ENCODE measurements at regions not wholly inside any gene's neighbourhood (a gene's known extent, or its start where the extent isn't known, plus 50 kb on each side); places are given as distances from the start of the nearest gene placed in this dataset.

GRCh38 chr4:163959932-163960331 is 465.4 kb downstream of the TMA16 start:
- H3K4me3 ChIP-seq (ENCODE audit: low read length), result no peak overlapping the region
- no peak overlapping the region for H3K27ac ChIP-seq (ENCODE audit: low read length)
- WGBS, result 74% methylated on average over 6 of the region's 6 CpGs
- no peaks in the 10 kb centered on the region for H3K27me3 ChIP-seq (ENCODE audit: control insufficient read depth, insufficient read depth)
- no peaks in the 10 kb centered on the region for H3K4me1 ChIP-seq (ENCODE audit: control insufficient read depth, insufficient read depth, low read length)
- ATAC-seq, result no peak
- H3K9me3 ChIP-seq (ENCODE audit: control insufficient read depth, low read length), result no peaks in the 10 kb centered on the region
- DNase-seq, result no peak
- intact Hi-C loops (cut with DNase I), result no loop called here

GRCh38 chr4:163966612-163967011 is 472.1 kb downstream of the TMA16 start:
- Histone ChIP-seq H3K4me1 (ENCODE audit: control insufficient read depth, insufficient read depth, low read length) (no peaks in the 10 kb centered on the region), H3K9me3 (ENCODE audit: control insufficient read depth, low read length) (no peaks in the 10 kb centered on the region), H3K27ac (ENCODE audit: low read length) (no peak overlapping the region), H3K4me3 (ENCODE audit: low read length) (no peak overlapping the region), H3K27me3 (ENCODE audit: control insufficient read depth, insufficient read depth) (no peaks in the 10 kb centered on the region)
- no peak for DNase-seq
- intact Hi-C loops (cut with DNase I), result no loop called here
- ATAC-seq, result no peak
- 25% methylated on average over 3 of the region's 3 CpGs for WGBS

GRCh38 chr4:163967263-163967662 is 472.8 kb downstream of the TMA16 start:
- intact Hi-C loops (cut with DNase I), result no loop called here
- WGBS, result 52% methylated on average over 5 of the region's 5 CpGs
- no peak overlapping the region for H3K27ac ChIP-seq (ENCODE audit: low read length)
- H3K4me1 ChIP-seq (ENCODE audit: control insufficient read depth, insufficient read depth, low read length), result no peaks in the 10 kb centered on the region
- H3K4me3 ChIP-seq (ENCODE audit: low read length), result no peak overlapping the region
- no peaks in the 10 kb centered on the region for H3K27me3 ChIP-seq (ENCODE audit: control insufficient read depth, insufficient read depth)
- H3K9me3 ChIP-seq (ENCODE audit: control insufficient read depth, low read length), result no peaks in the 10 kb centered on the region
- no peak for ATAC-seq
- no peak for DNase-seq

GRCh38 chr4:163967710-163968109 is 473.2 kb downstream of the TMA16 start:
- Histone ChIP-seq H3K27me3 (ENCODE audit: control insufficient read depth, insufficient read depth) (no peaks in the 10 kb centered on the region), H3K4me1 (ENCODE audit: control insufficient read depth, insufficient read depth, low read length) (no peaks in the 10 kb centered on the region), H3K4me3 (ENCODE audit: low read length) (no peak overlapping the region), H3K27ac (ENCODE audit: low read length) (no peak overlapping the region), H3K9me3 (ENCODE audit: control insufficient read depth, low read length) (no peaks in the 10 kb centered on the region)
- intact Hi-C loops (cut with DNase I), result no loop called here
- DNase-seq (no peak), ATAC-seq (no peak)
- 35% methylated on average over 1 of the region's 1 CpG for WGBS

- Histone ChIP-seq H3K4me1 (ENCODE audit: control insufficient read depth, insufficient read depth, low read length) (no peaks in the 10 kb centered on the region), H3K9me3 (ENCODE audit: control insufficient read depth, low read length) (no peaks in the 10 kb centered on the region), H3K27me3 (ENCODE audit: control insufficient read depth, insufficient read depth) (no peaks in the 10 kb centered on the region), H3K4me3 (ENCODE audit: low read length) (no peak overlapping the region), H3K27ac (ENCODE audit: low read length) (no peak overlapping the region)
- DNase-seq (no peak), ATAC-seq (no peak)
- intact Hi-C loops (cut with DNase I), result no loop called here
- WGBS, result 83% methylated on average over 4 of the region's 4 CpGs
These were observed 474.8 kb downstream of the TMA16 start for GRCh38 chr4:163969291-163969690.

GRCh38 chr4:163976588-163976987 is 482.1 kb downstream of the TMA16 start:
- Histone ChIP-seq H3K27me3 (ENCODE audit: control insufficient read depth, insufficient read depth) (no peaks in the 10 kb centered on the region), H3K4me3 (ENCODE audit: low read length) (no peak overlapping the region), H3K9me3 (ENCODE audit: control insufficient read depth, low read length) (no peaks in the 10 kb centered on the region), H3K4me1 (ENCODE audit: control insufficient read depth, insufficient read depth, low read length) (no peaks in the 10 kb centered on the region), H3K27ac (ENCODE audit: low read length) (no peak overlapping the region)
- WGBS, result 66% methylated on average over 6 of the region's 6 CpGs
- ATAC-seq, result no peak
- no peak for DNase-seq
- intact Hi-C loops (cut with DNase I), result no loop called here

GRCh38 chr4:163988391-163988790 is 493.9 kb downstream of the TMA16 start:
- DNase-seq (no peak), ATAC-seq (no peak)
- H3K27ac ChIP-seq (ENCODE audit: low read length), result no peak overlapping the region
- H3K4me3 ChIP-seq (ENCODE audit: low read length), result no peak overlapping the region
- intact Hi-C loops (cut with DNase I), result no loop called here
- H3K27me3 ChIP-seq (ENCODE audit: control insufficient read depth, insufficient read depth), result no peaks in the 10 kb centered on the region
- 67% methylated on average over 5 of the region's 5 CpGs for whole genome bisulfite sequencing
- H3K9me3 ChIP-seq (ENCODE audit: control insufficient read depth, low read length), result no peaks in the 10 kb centered on the region
- no peaks in the 10 kb centered on the region for H3K4me1 ChIP-seq (ENCODE audit: control insufficient read depth, insufficient read depth, low read length)

- WGBS, result 36% methylated on average over 6 of the region's 6 CpGs
- H3K27ac ChIP-seq (ENCODE audit: low read length), result no peak overlapping the region
- no peak for DNase-seq
- no peaks in the 10 kb centered on the region for H3K27me3 ChIP-seq (ENCODE audit: control insufficient read depth, insufficient read depth)
- H3K9me3 ChIP-seq (ENCODE audit: control insufficient read depth, low read length), result no peaks in the 10 kb centered on the region
- H3K4me3 ChIP-seq (ENCODE audit: low read length), result no peak overlapping the region
- intact Hi-C loops (cut with DNase I), result no loop called here
- no peaks in the 10 kb centered on the region for H3K4me1 ChIP-seq (ENCODE audit: control insufficient read depth, insufficient read depth, low read length)
- ATAC-seq, result no peak
These were observed 494.4 kb downstream of the TMA16 start for GRCh38 chr4:163988865-163989264.

- ATAC-seq (no peak), DNase-seq (no peak)
- Histone ChIP-seq H3K27me3 (ENCODE audit: control insufficient read depth, insufficient read depth) (no peaks in the 10 kb centered on the region), H3K27ac (ENCODE audit: low read length) (no peak overlapping the region), H3K9me3 (ENCODE audit: control insufficient read depth, low read length) (no peaks in the 10 kb centered on the region), H3K4me1 (ENCODE audit: control insufficient read depth, insufficient read depth, low read length) (no peaks in the 10 kb centered on the region), H3K4me3 (ENCODE audit: low read length) (no peak overlapping the region)
- intact Hi-C loops (cut with DNase I), result no loop called here
- 67% methylated on average over 3 of the region's 3 CpGs for WGBS
These were observed 496.9 kb downstream of the TMA16 start for GRCh38 chr4:163991298-163991865.

GRCh38 chr4:164009435-164009834 is 514.9 kb downstream of the TMA16 start:
- Histone ChIP-seq H3K4me3 (ENCODE audit: low read length) (no peak overlapping the region), H3K27me3 (ENCODE audit: control insufficient read depth, insufficient read depth) (no peaks in the 10 kb centered on the region), H3K27ac (ENCODE audit: low read length) (no peak overlapping the region), H3K4me1 (ENCODE audit: control insufficient read depth, insufficient read depth, low read length) (no peaks in the 10 kb centered on the region), H3K9me3 (ENCODE audit: control insufficient read depth, low read length) (no peaks in the 10 kb centered on the region)
- DNase-seq (no peak), ATAC-seq (no peak)
- intact Hi-C loops (cut with DNase I), result no loop called here
- WGBS, result 62% methylated on average over 1 of the region's 1 CpG

- ATAC-seq (no peak), DNase-seq (no peak)
- Histone ChIP-seq H3K27ac (ENCODE audit: low read length) (no peak overlapping the region), H3K4me3 (ENCODE audit: low read length) (no peak overlapping the region), H3K27me3 (ENCODE audit: control insufficient read depth, insufficient read depth) (no peaks in the 10 kb centered on the region), H3K4me1 (ENCODE audit: control insufficient read depth, insufficient read depth, low read length) (no peaks in the 10 kb centered on the region), H3K9me3 (ENCODE audit: control insufficient read depth, low read length) (no peaks in the 10 kb centered on the region)
- WGBS, result 42% methylated on average over 4 of the region's 4 CpGs
- intact Hi-C loops (cut with DNase I), result no loop called here
These were observed 517.3 kb downstream of the TMA16 start for GRCh38 chr4:164011791-164012190.

- intact Hi-C loops (cut with DNase I), result no loop called here
- Histone ChIP-seq H3K4me3 (ENCODE audit: low read length) (no peak overlapping the region), H3K9me3 (ENCODE audit: control insufficient read depth, low read length) (no peaks in the 10 kb centered on the region), H3K4me1 (ENCODE audit: control insufficient read depth, insufficient read depth, low read length) (no peaks in the 10 kb centered on the region), H3K27ac (ENCODE audit: low read length) (no peak overlapping the region), H3K27me3 (ENCODE audit: control insufficient read depth, insufficient read depth) (no peaks in the 10 kb centered on the region)
- ATAC-seq, result no peak
- 4% methylated on average over 3 of the region's 3 CpGs for WGBS
- DNase-seq, result no peak
These were observed 518.0 kb downstream of the TMA16 start for GRCh38 chr4:164012396-164013027.
